GM19463 (cell line): ENCODE measurements at regions not wholly inside any gene's neighbourhood (a gene's known extent, or its start where the extent isn't known, plus 50 kb on each side); places are given as distances from the start of the nearest gene placed in this dataset.

Experiments used
- ATAC-seq: cut with Tn5 transposase; IDR thresholded peaks from one replicate; pipeline ENCODE4 v1.9.1; 2021; ENCODE audit warnings: mild to moderate bottlenecking, moderate library complexity; ENCODE audit not compliant: unreplicated experiment

DNA sequence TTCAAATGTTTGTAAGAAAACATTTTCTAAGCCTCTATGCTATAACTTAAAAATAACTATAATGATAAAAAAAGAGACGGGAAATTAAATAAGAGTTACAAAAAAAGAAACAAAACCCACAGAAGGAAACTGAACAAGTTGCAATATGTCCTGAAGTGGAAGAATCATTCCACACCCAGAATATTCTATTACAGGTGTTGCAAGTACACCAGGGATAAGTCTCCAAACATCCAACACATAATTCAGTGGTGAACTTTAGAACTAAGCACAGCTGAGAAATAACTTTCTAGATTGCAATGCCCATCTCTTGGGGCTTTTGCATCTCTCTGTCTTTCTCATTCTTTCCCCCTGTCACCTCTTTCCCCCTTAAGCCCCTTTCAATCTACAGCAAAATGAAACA, 325.2 kb downstream of the BRINP1 start:
- no peak for ATAC-seq

DNA sequence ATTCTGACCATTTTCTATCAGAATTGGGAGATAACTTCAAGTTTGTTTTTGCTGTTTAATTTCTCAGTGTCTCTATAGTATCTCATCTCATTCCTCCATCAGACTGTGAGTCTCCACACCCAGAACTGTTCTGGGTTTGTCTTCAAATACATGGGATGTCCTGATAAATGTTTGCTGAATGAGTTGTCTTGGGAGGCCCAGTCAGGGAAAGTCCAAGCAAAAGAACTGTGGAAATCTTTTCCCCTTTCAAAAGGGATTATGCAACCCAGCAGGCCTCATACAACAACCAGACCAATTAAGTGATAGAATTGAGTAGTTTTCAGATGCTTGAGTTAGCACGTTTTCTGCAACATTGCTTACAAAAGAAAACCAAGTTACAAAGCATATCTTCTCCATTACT, 324.4 kb downstream of the BRINP1 start:
- ATAC-seq, result no peak

- ATAC-seq, result no peak
Measured at GRCh38 chr9:119047513-119048307, 321.5 kb downstream of the BRINP1 start.

- ATAC-seq, result no peak
Measured at GRCh38 chr9:119050281-119050680, 319.0 kb downstream of the BRINP1 start.

- ATAC-seq, result no peak
Measured at GRCh38 chr9:119052339-119053030, 316.8 kb downstream of the BRINP1 start.

DNA sequence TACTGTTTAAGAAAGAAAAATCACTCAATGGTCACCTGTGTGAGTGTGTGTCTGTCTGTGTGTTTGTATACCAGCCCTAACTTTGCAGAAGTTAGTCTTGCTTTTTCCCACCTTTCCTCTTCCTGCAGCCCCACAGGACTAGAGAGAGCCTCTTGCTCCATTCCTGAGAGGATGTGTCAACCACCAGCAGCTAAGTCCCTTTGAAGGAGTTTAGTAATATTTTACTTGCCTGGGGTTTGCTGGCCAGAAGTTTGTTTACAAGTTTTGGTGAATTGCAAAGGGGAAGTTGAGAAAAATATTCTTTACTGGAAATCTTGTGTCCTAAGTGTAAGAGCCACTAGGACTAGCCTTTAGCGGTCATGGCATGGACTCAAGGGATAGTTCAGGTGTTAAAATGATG, 316.2 kb downstream of the BRINP1 start:
- no peak for ATAC-seq

DNA sequence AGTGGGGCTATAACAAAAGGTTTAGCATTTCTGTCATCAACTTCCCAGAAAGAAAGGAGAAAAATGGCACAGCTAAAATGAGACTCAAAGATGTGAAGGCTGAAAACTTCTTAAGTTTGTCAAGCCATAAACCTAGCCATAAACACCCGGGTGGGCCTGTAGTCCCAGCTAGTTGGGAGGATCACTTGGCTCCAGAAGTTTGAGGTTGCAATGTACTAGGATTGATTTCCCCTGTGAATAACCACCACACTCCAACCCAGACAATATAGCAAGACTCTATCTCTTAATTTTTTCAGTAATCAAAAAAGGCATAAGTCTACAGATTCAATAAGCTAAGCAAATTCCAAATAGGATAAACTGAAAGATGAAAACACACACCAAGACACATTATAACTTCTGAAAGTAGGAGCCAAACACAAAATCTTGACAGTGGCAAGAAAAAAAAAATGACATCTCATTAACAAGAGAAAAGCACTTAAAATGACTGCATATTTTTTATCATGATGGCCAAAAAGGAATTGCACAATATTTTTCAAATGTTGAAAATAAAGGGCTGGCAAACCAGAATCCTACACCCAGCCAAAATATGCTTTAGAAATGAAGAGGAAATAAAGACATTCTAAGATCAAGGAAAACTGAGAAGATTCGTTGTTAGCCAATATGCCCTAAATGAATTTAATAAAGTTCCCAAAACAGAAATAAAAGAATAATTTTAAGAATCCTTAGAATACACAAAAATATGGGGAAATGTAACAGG, 308.4 kb downstream of the BRINP1 start:
- ATAC-seq, result no peak

- ATAC-seq, result no peak
Measured at GRCh38 chr9:119071636-119072035, 297.6 kb downstream of the BRINP1 start.

GRCh38 chr9:119074017-119074416, 295.2 kb downstream of the BRINP1 start:
- ATAC-seq, result peak; percentile 51

DNA sequence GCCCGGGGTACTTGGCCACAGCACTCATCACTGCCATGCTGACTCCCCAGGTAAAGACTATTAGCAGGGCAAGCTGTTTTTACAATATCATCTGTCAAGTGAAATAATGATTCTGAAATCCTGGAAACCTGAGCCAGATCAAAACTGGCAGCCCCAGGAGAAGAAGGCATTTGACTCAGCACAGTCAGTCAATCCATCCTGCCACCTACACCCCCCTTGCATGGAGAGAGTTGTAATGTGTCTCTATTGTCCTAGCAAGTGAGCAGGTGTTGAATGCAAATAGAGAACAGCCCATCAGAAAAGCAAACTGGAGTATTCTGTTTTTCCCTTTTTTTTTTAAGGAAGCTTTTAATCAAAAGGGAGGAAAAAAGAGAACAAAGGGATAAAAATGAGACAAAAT, 291.2 kb downstream of the BRINP1 start:
- ATAC-seq, result no peak

DNA sequence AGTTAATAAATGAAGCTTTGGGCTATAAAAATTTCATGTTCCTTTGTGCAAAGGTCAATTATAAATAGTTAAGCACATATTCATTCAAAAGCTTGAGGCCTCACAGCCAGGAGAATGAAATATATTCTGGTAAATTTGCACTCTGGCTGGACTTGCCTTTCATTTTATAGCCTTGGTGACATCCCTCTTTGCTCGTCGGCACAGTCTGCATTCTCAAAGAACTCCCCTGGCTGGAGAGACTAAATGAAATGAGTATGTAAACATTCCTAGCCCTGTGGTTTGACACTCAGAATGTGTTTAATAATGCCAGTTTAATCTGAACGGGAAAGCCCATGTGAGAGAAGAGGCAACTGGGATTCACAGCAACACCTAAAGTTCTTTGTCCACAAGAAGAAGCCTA, 285.6 kb downstream of the BRINP1 start:
- ATAC-seq, result no peak

DNA sequence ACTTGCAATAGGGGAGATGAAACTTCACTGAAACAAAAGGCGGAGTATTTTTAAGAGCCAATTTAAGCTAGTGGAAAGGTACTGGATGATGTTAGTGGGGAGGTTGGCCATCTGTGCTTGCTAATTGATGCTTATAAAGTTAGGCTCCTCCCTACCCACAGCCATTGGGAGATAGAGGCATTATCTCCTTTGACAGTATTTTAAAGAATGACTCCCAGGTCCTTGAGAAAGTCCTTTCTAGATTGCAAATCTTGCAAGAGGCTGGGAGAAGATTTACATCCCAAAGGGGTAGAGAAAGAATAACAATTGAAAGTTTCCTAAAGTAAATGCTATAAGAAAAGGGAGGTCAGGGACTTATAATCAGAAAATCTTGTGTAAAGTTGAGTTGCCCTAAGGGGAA, 282.6 kb downstream of the BRINP1 start:
- ATAC-seq, result no peak

GRCh38 chr9:119088002-119088547, 281.2 kb downstream of the BRINP1 start:
- no peak for ATAC-seq

GRCh38 chr9:119091074-119091473, 278.2 kb downstream of the BRINP1 start:
- ATAC-seq, result no peak

GRCh38 chr9:119092125-119092524, 277.1 kb downstream of the BRINP1 start:
- ATAC-seq, result no peak

DNA sequence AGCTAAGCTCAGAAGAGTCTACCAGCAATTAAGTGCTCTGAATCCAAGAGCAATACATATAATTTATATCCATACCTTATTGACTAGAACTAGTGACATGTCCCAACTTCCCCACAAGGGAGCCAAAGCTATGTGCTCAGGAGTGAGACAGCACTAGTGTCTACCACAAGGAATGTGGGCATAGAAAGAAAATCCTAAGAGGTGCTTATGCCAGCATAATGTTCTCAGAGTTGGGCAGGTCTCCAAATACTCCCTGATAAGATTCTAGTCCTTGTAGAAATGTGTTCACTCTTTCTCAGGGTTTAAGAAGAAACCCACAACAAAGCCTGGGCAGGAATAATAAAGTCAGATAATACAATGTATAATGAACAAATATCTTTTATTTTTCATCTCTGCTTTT, 275.1 kb downstream of the BRINP1 start:
- no peak for ATAC-seq

GRCh38 chr9:119095072-119095471, 274.2 kb downstream of the BRINP1 start:
- ATAC-seq, result peak; percentile 81

DNA sequence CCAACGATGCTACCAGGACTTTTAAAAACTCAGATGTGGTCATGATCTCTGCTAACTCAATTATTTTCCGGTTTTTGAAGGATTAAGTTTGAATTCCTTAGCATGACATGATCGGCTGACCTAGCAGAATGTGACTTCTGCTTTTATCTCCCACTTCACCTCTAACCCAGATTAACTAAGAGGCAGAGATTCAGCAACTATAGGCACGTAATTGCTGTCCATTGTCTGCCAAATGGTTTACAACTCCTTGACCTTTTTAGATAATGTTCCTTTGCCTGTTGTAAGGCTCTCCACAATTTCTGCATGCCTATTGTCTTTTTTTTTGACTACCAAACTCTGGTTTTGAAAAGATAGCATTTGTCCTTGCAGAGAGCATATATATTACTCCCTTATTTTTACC, 268.2 kb downstream of the BRINP1 start:
- no peak for ATAC-seq

GRCh38 chr9:119114681-119115080, 254.6 kb downstream of the BRINP1 start:
- no peak for ATAC-seq
